ENCODE measurements at regions not wholly inside any gene's neighbourhood (a gene's known extent, or its start where the extent isn't known, plus 50 kb on each side); places are given as distances from the start of the nearest gene placed in this dataset.

DNA sequence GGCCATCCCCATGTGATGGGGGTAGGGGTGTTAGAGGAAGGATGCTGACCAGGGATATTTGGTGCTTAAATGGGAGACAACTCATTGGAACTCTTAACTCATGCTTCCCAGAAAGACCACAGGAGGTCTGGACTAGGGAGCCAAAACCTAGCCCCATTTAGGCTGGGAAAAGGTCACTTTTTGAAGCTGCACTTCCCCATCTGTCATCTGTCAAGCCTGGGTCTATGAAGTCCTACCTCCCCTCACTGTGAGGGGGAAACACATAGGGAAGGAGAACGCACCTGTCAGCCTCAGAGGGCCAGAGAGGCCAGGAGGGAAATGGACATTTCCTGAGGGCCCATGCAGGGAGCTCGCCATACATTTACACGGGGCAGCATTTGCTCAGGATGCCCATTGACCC is 321.0 kb downstream of the BCL11B start:
- no TSS peak for BruUV-seq (replicated peaks)
- intact Hi-C loops (cut with micrococcal nuclease; ENCODE audit: unreplicated experiment): no loop called here
- Mint-ChIP-seq H3K27ac (ENCODE audit: unreplicated experiment) (no peak overlapping the region), H3K36me3 (ENCODE audit: insufficient read depth, unreplicated experiment) (no peaks in the 10 kb centered on the region), H3K4me1 (ENCODE audit: low read depth, unreplicated experiment) (no peaks in the 10 kb centered on the region), H3K9me3 (ENCODE audit: unreplicated experiment) (no peaks in the 10 kb centered on the region), H3K4me3 (ENCODE audit: unreplicated experiment) (no peak overlapping the region), H3K27me3 (ENCODE audit: insufficient read depth, unreplicated experiment) (peaks cover 6% of the 10 kb centered on the region)
- H3K9me3 ChIP-seq: no peaks in the 10 kb centered on the region
- no peak for DNase-seq
- no peaks in the 10 kb centered on the region for H3K36me3 ChIP-seq (ENCODE audit: control insufficient read depth, insufficient read depth, low read length)
- H3K4me3 ChIP-seq (ENCODE audit: low read depth, low read length): no peak overlapping the region
- ChIA-PET POLR2A (no interaction called here), CTCF (no interaction called here)
- TF ChIP-seq, protein P1, sequence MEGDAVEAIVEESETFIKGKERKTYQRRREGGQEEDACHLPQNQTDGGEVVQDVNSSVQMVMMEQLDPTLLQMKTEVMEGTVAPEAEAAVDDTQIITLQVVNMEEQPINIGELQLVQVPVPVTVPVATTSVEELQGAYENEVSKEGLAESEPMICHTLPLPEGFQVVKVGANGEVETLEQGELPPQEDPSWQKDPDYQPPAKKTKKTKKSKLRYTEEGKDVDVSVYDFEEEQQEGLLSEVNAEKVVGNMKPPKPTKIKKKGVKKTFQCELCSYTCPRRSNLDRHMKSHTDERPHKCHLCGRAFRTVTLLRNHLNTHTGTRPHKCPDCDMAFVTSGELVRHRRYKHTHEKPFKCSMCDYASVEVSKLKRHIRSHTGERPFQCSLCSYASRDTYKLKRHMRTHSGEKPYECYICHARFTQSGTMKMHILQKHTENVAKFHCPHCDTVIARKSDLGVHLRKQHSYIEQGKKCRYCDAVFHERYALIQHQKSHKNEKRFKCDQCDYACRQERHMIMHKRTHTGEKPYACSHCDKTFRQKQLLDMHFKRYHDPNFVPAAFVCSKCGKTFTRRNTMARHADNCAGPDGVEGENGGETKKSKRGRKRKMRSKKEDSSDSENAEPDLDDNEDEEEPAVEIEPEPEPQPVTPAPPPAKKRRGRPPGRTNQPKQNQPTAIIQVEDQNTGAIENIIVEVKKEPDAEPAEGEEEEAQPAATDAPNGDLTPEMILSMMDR (IDR thresholded peaks at IDR 0.05; ENCODE audit: insufficient read depth in 1 of 2, low read depth in 1 of 2, low read length in 1 of 2, severe bottlenecking in 1 of 2, unreplicated experiment in 1 of 2): no peak
- no peaks in the 10 kb centered on the region for H3K27me3 ChIP-seq (replicated peaks; ENCODE audit: control insufficient read depth, insufficient read depth, low read length)
- H3K4me1 ChIP-seq: no peaks in the 10 kb centered on the region

DNA sequence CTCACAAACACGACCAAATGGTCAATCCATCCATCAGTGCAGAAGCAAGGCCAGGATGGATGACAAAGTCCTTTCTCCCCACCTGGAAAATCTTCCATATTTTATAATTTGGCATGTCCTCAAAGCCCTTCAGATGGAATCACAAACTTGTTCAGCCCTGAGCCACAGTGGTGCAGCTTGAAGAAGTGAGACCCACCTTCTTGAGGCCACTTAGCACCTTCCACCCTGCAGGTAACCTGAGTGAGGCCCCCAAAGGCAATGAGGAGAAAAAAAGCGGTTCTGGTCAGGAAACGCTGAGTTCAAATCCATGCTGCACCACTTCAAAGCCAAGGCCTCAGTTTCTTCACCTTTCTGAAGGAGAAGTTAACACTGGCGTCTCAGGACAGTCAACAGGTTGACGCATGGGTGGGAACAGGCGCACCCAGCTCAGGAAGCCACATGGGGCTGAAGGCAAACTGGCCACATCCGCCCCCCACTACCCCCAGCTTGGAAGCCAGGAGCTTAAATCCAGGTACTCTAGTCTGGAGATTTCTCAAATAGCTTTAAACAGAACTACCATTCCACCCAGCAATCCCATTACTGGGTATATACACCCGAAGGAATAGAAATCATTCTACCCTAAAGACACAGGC is 320.4 kb downstream of the BCL11B start:
- Mint-ChIP-seq H3K36me3 (ENCODE audit: insufficient read depth, unreplicated experiment) (no peaks in the 10 kb centered on the region), H3K9me3 (ENCODE audit: unreplicated experiment) (no peaks in the 10 kb centered on the region), H3K4me1 (ENCODE audit: low read depth, unreplicated experiment) (no peaks in the 10 kb centered on the region), H3K27me3 (ENCODE audit: insufficient read depth, unreplicated experiment) (peaks cover 6% of the 10 kb centered on the region), H3K27ac (ENCODE audit: unreplicated experiment) (no peak overlapping the region), H3K4me3 (ENCODE audit: unreplicated experiment) (no peak overlapping the region)
- BruUV-seq (replicated peaks): no TSS peak
- H3K9me3 ChIP-seq: no peaks in the 10 kb centered on the region
- TF ChIP-seq, protein P1 (IDR thresholded peaks at IDR 0.05; ENCODE audit: insufficient read depth in 1 of 2, low read depth in 1 of 2, low read length in 1 of 2, severe bottlenecking in 1 of 2, unreplicated experiment in 1 of 2): no peak
- POLR2A ChIA-PET: no interaction called here
- H3K4me1 ChIP-seq: no peaks in the 10 kb centered on the region
- H3K27me3 ChIP-seq (replicated peaks; ENCODE audit: control insufficient read depth, insufficient read depth, low read length): no peaks in the 10 kb centered on the region
- H3K4me3 ChIP-seq (ENCODE audit: low read depth, low read length): no peak overlapping the region
- DNase-seq: no peak
- intact Hi-C loops (cut with micrococcal nuclease; ENCODE audit: unreplicated experiment): no loop called here
- CTCF ChIA-PET: no interaction called here
- H3K36me3 ChIP-seq (ENCODE audit: control insufficient read depth, insufficient read depth, low read length): no peaks in the 10 kb centered on the region

DNA sequence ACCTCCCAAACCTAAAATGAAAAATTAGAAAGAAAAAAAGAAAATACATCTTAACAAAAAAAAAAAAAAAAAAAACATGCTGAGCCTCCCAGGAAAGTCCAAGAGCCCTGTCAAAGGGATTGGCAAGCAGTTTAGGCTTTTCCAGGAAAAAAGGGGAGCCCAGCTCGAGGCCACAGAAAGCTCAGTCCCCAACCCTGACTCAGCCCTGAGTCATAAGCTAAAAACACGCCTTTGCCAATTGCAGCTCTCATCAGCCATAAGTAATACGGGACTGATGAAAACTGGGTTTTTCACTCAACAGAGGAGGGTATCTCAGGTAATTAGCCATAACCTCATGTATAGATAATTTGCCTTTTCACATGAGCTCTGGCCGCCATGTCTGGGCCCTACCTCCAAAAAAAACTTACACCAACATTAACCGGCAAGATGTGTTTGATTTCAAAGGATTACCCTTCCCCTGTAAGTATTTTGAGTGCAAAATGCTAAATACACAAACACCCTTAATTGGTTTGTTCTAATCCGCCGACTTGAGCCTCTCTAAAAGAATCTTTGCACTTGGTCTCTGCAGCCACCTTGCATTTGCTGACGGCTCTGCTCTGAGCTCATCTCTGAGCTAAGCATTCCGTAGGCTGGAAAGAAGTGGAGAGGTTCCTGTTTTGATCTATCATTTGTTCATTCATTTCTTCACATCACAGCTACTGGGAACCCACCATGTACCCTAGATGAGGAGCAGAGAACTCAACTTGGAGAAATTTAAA is 319.2 kb downstream of the BCL11B start:
- Histone ChIP-seq H3K4me3 (ENCODE audit: low read depth, low read length) (no peak overlapping the region), H3K4me1 (no peaks in the 10 kb centered on the region), H3K36me3 (ENCODE audit: control insufficient read depth, insufficient read depth, low read length) (no peaks in the 10 kb centered on the region), H3K27me3 (replicated peaks; ENCODE audit: control insufficient read depth, insufficient read depth, low read length) (no peaks in the 10 kb centered on the region), H3K9me3 (no peaks in the 10 kb centered on the region)
- Mint-ChIP-seq H3K27me3 (ENCODE audit: insufficient read depth, unreplicated experiment) (peaks cover 6% of the 10 kb centered on the region), H3K27ac (ENCODE audit: unreplicated experiment) (no peak overlapping the region), H3K9me3 (ENCODE audit: unreplicated experiment) (no peaks in the 10 kb centered on the region), H3K4me3 (ENCODE audit: unreplicated experiment) (no peak overlapping the region), H3K4me1 (ENCODE audit: low read depth, unreplicated experiment) (no peaks in the 10 kb centered on the region), H3K36me3 (ENCODE audit: insufficient read depth, unreplicated experiment) (no peaks in the 10 kb centered on the region)
- DNase-seq: no peak
- BruUV-seq (replicated peaks): no TSS peak
- TF ChIP-seq, protein P1 (IDR thresholded peaks at IDR 0.05; ENCODE audit: insufficient read depth in 1 of 2, low read depth in 1 of 2, low read length in 1 of 2, severe bottlenecking in 1 of 2, unreplicated experiment in 1 of 2): no peak
- POLR2A ChIA-PET: no interaction called here
- intact Hi-C loops (cut with micrococcal nuclease; ENCODE audit: unreplicated experiment): no loop called here
- CTCF ChIA-PET: no interaction called here

All from Caco-2 (cell line).